ENCODE measurements at regions not wholly inside any gene's neighbourhood (a gene's known extent, or its start where the extent isn't known, plus 50 kb on each side); places are given as distances from the start of the nearest gene placed in this dataset.

GRCh38 chr4:152185786-152186550, 349.9 kb downstream of the FBXW7 start:
- TF ChIP-seq CTCF (IDR thresholded peaks at IDR 0.05; ENCODE audit: low read depth, low read length, poor library complexity, severe bottlenecking) (no peak), EZH2phosphoT487 (IDR thresholded peaks at IDR 0.05; ENCODE audit: borderline replicate concordance, low read length) (no peak)

Data from DOHH2 (cell line).